IMR-90 (cell line): ENCODE measurements at regions not wholly inside any gene's neighbourhood (a gene's known extent, or its start where the extent isn't known, plus 50 kb on each side); places are given as distances from the start of the nearest gene placed in this dataset.
A peak's percentile ranks its signal among the peaks of the same experiment; 100 is the strongest.

ENCODE experiments used
- ATAC-seq: fragments of 200-7000 bp; cut with Tn5 transposase; 2 replicates; pipeline ENCODE4 v1.9.1; 2020; ENCODE audit warnings: low read depth, mild to moderate bottlenecking, moderate library complexity
- BruUV-seq: library from RNA; stranded (reverse); fragments of 400-500 nt; replicated peaks from 2 replicates; lab custom pipeline; 2021; lab: Mats Ljungman, UMichigan
- CTCF ChIA-PET: fragments of 300-600 bp; formaldehyde crosslinking; extraction: SDS; loops from one replicate; lab custom pipeline; 2021; ENCODE audit warnings: antibody characterized with exemption; lab: Yijun Ruan, JAX
- POLR2A ChIA-PET: fragments of 300-600 bp; sonication (Branson Sonifier 250); formaldehyde crosslinking; loops from one replicate; lab custom pipeline; 2022; ENCODE audit warnings: antibody characterized with exemption; ENCODE audit not compliant: unreplicated experiment; lab: Charles Lee
- DNase-seq: peaks from one replicate; pipeline ENCODE4 v3.0.0; 2013
- H2AFZ ChIP-seq: replicated peaks from 2 replicates; pipeline ENCODE3; 2013; ENCODE audit warnings: low read length, mild to moderate bottlenecking; ENCODE audit not compliant: poor library complexity
- H2AK5ac ChIP-seq: 2 replicates; pipeline ENCODE4 v1.6.1; 2013; ENCODE audit warnings: low read depth, low read length, inconsistent platforms
- H2AK9ac ChIP-seq: replicated peaks from 2 replicates; pipeline ENCODE3; 2013; ENCODE audit warnings: mild to moderate bottlenecking, low read depth, low read length, moderate library complexity; ENCODE audit not compliant: poor library complexity
- H2BK120ac ChIP-seq: 2 replicates; pipeline ENCODE4 v1.6.1; 2013; ENCODE audit warnings: low read depth, low read length, inconsistent platforms
- H2BK15ac ChIP-seq: 3 replicates; pipeline ENCODE4 v1.6.1; 2013; ENCODE audit warnings: low read depth, low read length, inconsistent platforms
- H2BK20ac ChIP-seq: 2 replicates; pipeline ENCODE4 v1.6.1; 2013; ENCODE audit warnings: low read depth, mild to moderate bottlenecking, inconsistent platforms, low read length, moderate library complexity
- H2BK5ac ChIP-seq: 2 replicates; pipeline ENCODE4 v1.6.1; 2013; ENCODE audit warnings: mild to moderate bottlenecking, low read depth, low read length, inconsistent platforms; ENCODE audit not compliant: poor library complexity, severe bottlenecking
- H3K14ac ChIP-seq: replicated peaks from 2 replicates; pipeline ENCODE4 v1.6.1; 2013; ENCODE audit warnings: low read depth, low read length, inconsistent platforms
- H3K18ac ChIP-seq: 2 replicates; pipeline ENCODE4 v1.6.1; 2013; ENCODE audit warnings: low read depth, low read length, control low read depth
- H3K23ac ChIP-seq: 2 replicates; pipeline ENCODE4 v1.6.1; 2013; ENCODE audit warnings: low read depth, low read length, inconsistent platforms
- H3K27ac ChIP-seq: 2 replicates; pipeline ENCODE4 v1.5.1; 2013; ENCODE audit warnings: mild to moderate bottlenecking, control low read depth, low read length; ENCODE audit not compliant: insufficient read depth
- H3K27me3 ChIP-seq: 2 replicates; pipeline ENCODE4 v1.6.1; 2013; ENCODE audit warnings: low read length; ENCODE audit not compliant: control insufficient read depth, insufficient read depth
- H3K36me3 ChIP-seq: 2 replicates; pipeline ENCODE4 v1.6.1; 2013; ENCODE audit warnings: low read length, mixed read lengths; ENCODE audit not compliant: control insufficient read depth, insufficient read depth
- H3K4ac ChIP-seq: 2 replicates; pipeline ENCODE4 v1.6.1; 2013; ENCODE audit warnings: low read depth, low read length, inconsistent platforms
- H3K4me1 ChIP-seq: 2 replicates; pipeline ENCODE4 v1.6.1; 2013; ENCODE audit warnings: low read length, mixed read lengths; ENCODE audit not compliant: control insufficient read depth, insufficient read depth
- H3K4me2 ChIP-seq: 2 replicates; pipeline ENCODE4 v1.6.1; 2013; ENCODE audit warnings: low read depth, mild to moderate bottlenecking, control low read depth, low read length, moderate library complexity
- H3K4me3 ChIP-seq: 2 replicates; pipeline ENCODE4 v1.5.1; 2013; ENCODE audit warnings: low read depth, mild to moderate bottlenecking, control low read depth, low read length, moderate library complexity; ENCODE audit not compliant: insufficient read depth
- H3K56ac ChIP-seq: 2 replicates; pipeline ENCODE4 v1.6.1; 2013; ENCODE audit warnings: low read length, inconsistent platforms; ENCODE audit not compliant: insufficient read depth; ENCODE audit errors: extremely low read depth
- H3K79me1 ChIP-seq, 2 experiments: 2 replicates each; pipeline ENCODE4 v1.6.1; 2013; ENCODE audit warnings: low read length in 2 of 2, inconsistent platforms in 1 of 2, low read depth in 1 of 2
- H3K9ac ChIP-seq: 2 replicates; pipeline ENCODE4 v1.6.1; 2013; ENCODE audit warnings: low read depth, low read length, control low read depth
- H3K9me1 ChIP-seq: 2 replicates; pipeline ENCODE4 v1.6.1; 2013; ENCODE audit warnings: low read length, inconsistent platforms; ENCODE audit not compliant: insufficient read depth
- H3K9me3 ChIP-seq: 2 replicates; pipeline ENCODE4 v1.6.1; 2013; ENCODE audit warnings: low read length; ENCODE audit not compliant: control insufficient read depth, insufficient read depth
- H4K20me1 ChIP-seq: 2 replicates; pipeline ENCODE4 v1.6.1; 2013; ENCODE audit warnings: low read length, inconsistent platforms; ENCODE audit not compliant: insufficient read depth
- H4K5ac ChIP-seq: 2 replicates; pipeline ENCODE4 v1.6.1; 2013; ENCODE audit warnings: mild to moderate bottlenecking, low read depth, low read length, control low read depth
- H4K8ac ChIP-seq, 2 experiments: 2 replicates each; pipeline ENCODE4 v1.6.1; 2013; ENCODE audit warnings: low read depth in 2 of 2, low read length in 2 of 2, control low read depth in 1 of 2, inconsistent platforms in 1 of 2
- H4K91ac ChIP-seq: 2 replicates; pipeline ENCODE4 v1.6.1; 2013; ENCODE audit warnings: low read depth, low read length, inconsistent platforms; ENCODE audit not compliant: insufficient read depth
- BHLHE40 ChIP-seq: fragments of 150-350 bp; IDR thresholded peaks from 2 replicates; pipeline ENCODE4 v1.6.1; 2016; ENCODE audit warnings: mild to moderate bottlenecking, low read depth, low read length
- CEBPB ChIP-seq: IDR thresholded peaks from 2 replicates; pipeline ENCODE4 v1.6.1; 2012; ENCODE audit warnings: low read depth, low read length, improper control_type of control experiment
- CHD1 ChIP-seq: IDR thresholded peaks from 2 replicates; pipeline ENCODE4 v1.6.1; 2012; ENCODE audit warnings: low read depth, low read length, improper control_type of control experiment
- CTCF ChIP-seq: conservative IDR thresholded peaks from 2 replicates; pipeline ENCODE4 v1.5.1; 2012; ENCODE audit warnings: mild to moderate bottlenecking, low read depth, low read length, improper control_type of control experiment
- ELK1 ChIP-seq: fragments of 150-350 bp; IDR thresholded peaks from 2 replicates; pipeline ENCODE4 v1.6.1; 2016; ENCODE audit warnings: low read depth, mild to moderate bottlenecking, low read length, moderate library complexity, borderline replicate concordance
- FOS ChIP-seq: fragments of 150-350 bp; IDR thresholded peaks from 2 replicates; pipeline ENCODE4 v1.6.1; 2016; ENCODE audit warnings: low read depth, low read length
- MAFK ChIP-seq: IDR thresholded peaks from 2 replicates; pipeline ENCODE4 v1.6.1; 2012; ENCODE audit warnings: low read depth, low read length, improper control_type of control experiment
- MAZ ChIP-seq: IDR thresholded peaks from 2 replicates; pipeline ENCODE4 v1.6.1; 2012; ENCODE audit warnings: low read depth, mild to moderate bottlenecking, low read length, improper control_type of control experiment, moderate library complexity, borderline replicate concordance
- MXI1 ChIP-seq: IDR thresholded peaks from 2 replicates; pipeline ENCODE4 v1.6.1; 2012; ENCODE audit warnings: low read depth, mild to moderate bottlenecking, low read length, moderate library complexity, borderline replicate concordance
- NFE2L2 ChIP-seq: fragments of 150-350 bp; IDR thresholded peaks from 2 replicates; pipeline ENCODE4 v1.6.1; 2016; ENCODE audit warnings: low read depth, mild to moderate bottlenecking, low read length
- POLR2A ChIP-seq: IDR thresholded peaks from 2 replicates; pipeline ENCODE4 v1.6.1; 2012; ENCODE audit warnings: mild to moderate bottlenecking, low read depth, low read length
- RAD21 ChIP-seq: IDR thresholded peaks from 2 replicates; pipeline ENCODE4 v1.6.1; 2012; ENCODE audit warnings: low read length, improper control_type of control experiment
- RCOR1 ChIP-seq: IDR thresholded peaks from 2 replicates; pipeline ENCODE4 v1.6.1; 2012; ENCODE audit warnings: mild to moderate bottlenecking, low read length, improper control_type of control experiment; ENCODE audit not compliant: insufficient replicate concordance
- RFX5 ChIP-seq: IDR thresholded peaks from 2 replicates; pipeline ENCODE4 v1.8.0; 2012; ENCODE audit warnings: low read depth, mild to moderate bottlenecking, low read length, moderate library complexity
- SMC3 ChIP-seq: fragments of 150-350 bp; IDR thresholded peaks from 2 replicates; pipeline ENCODE4 v1.6.1; 2016; ENCODE audit warnings: low read depth, mild to moderate bottlenecking, antibody characterized with exemption, low read length, moderate library complexity
- WGBS, 2 experiments: methylation state at CpG; one replicate each; pipeline versions ENCODE4 v1.1.5 to v1.1.7; 2013; ENCODE audit warnings: missing lambda C conversion rate in 2 of 2; ENCODE audit not compliant: insufficient read length in 1 of 2; ENCODE audit errors: extremely low coverage in 2 of 2; 5-methylcytosine and 5-hydroxymethylcytosine counted together
- dilution Hi-C: fragments of 300-500 bp; cut with HindIII; formaldehyde crosslinking; loops from one replicate; pipeline ENCODE4 v1.14.3; 2018; ENCODE audit warnings: low sequenced_read_pairs; ENCODE audit not compliant: unreplicated experiment
- in situ Hi-C: fragments of 300-500 bp; cut with MboI; formaldehyde crosslinking; loops from 3 replicates; pipeline ENCODE4 v1.14.3; 2019; ENCODE audit warnings: low sequenced_read_pairs, inconsistent platforms, mixed read lengths
- intact Hi-C: fragments of 100-400 bp; cut with micrococcal nuclease; formaldehyde crosslinking; loops from 2 replicates; pipeline ENCODE4 v1.10.0; 2022
- TF ChIP-seq, protein P1 (sequence below): fragments of 150-350 bp; IDR thresholded peaks from 2 replicates; pipeline ENCODE4 v1.6.1; 2017; ENCODE audit warnings: mild to moderate bottlenecking, antibody characterized with exemption, low read length, low read depth

- Histone ChIP-seq H3K4me1 (peaks cover 12% of the 10 kb centered on the region), H2AFZ (no peak overlapping the region), H2BK15ac (no peak overlapping the region), H3K27ac (no peak overlapping the region), H3K18ac (no peak overlapping the region), H3K9ac (no peak overlapping the region), H3K4me2 (no peak overlapping the region), H2AK9ac (no peak overlapping the region), H4K8ac (no peak overlapping the region), H3K14ac (no peak overlapping the region), H2BK5ac (no peak overlapping the region), H3K36me3 (no peaks in the 10 kb centered on the region), H3K9me3 (peaks cover 13% of the 10 kb centered on the region), H4K5ac (no peak overlapping the region), H3K23ac (no peak overlapping the region), H2BK20ac (no peak overlapping the region), H4K91ac (0 out of 2 replicates have a peak overlapping the region, but pooled peaks have one; percentile 36), H3K56ac (no peak overlapping the region), H4K20me1 (no peaks in the 10 kb centered on the region), H2AK5ac (peak overlapping the region; percentile 21; the same call in 1 of the 2 replicates), H3K9me1 (peaks cover 13% of the 10 kb centered on the region), H2BK120ac (no peak overlapping the region), H3K27me3 (no peaks in the 10 kb centered on the region), H3K79me1 (no peaks in the 10 kb centered on the region), H3K4me3 (no peak overlapping the region), H3K4ac (peak overlapping the region; percentile 4; the same call in 1 of the 2 replicates)
- DNase-seq: no peak
- POLR2A ChIA-PET: no interaction called here
- WGBS, 2 experiments: 95% methylated on average over 4 of the region's 5 CpGs; no CpG with 5 or more reads in 1 of the 2 experiments
- intact Hi-C loops (no loop called here), dilution Hi-C loops (no loop called here), in situ Hi-C loops (no loop called here)
- no TSS peak for BruUV-seq
- no peak for ATAC-seq
- CTCF ChIA-PET: interaction anchor here (1.1 kb wide), 1 partner anchor 66 kb away, joined by 3 read pairs; no protein-coding TSS in a partner anchor
- TF ChIP-seq CEBPB (no peak), FOS (no peak), MAFK (no peak), CHD1 (no peak), BHLHE40 (no peak), SMC3 (no peak), RAD21 (no peak), ELK1 (no peak), RFX5 (no peak), NFE2L2 (no peak), RCOR1 (no peak), MXI1 (no peak), CTCF (no peak), POLR2A (no peak), MAZ (no peak)
- TF ChIP-seq, protein P1, sequence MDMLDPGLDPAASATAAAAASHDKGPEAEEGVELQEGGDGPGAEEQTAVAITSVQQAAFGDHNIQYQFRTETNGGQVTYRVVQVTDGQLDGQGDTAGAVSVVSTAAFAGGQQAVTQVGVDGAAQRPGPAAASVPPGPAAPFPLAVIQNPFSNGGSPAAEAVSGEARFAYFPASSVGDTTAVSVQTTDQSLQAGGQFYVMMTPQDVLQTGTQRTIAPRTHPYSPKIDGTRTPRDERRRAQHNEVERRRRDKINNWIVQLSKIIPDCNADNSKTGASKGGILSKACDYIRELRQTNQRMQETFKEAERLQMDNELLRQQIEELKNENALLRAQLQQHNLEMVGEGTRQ: no peak
These were observed 61.6 kb upstream of the SPTLC1 start for GRCh38 chr9:92176800-92177185.
